Left renal pelvis (tissue), 4 donors: ENCODE measurements at regions not wholly inside any gene's neighbourhood (a gene's known extent, or its start where the extent isn't known, plus 50 kb on each side); places are given as distances from the start of the nearest gene placed in this dataset.

Experiments used
- DNase-seq, 4 donors: peaks; one replicate each; pipeline ENCODE4 v3.0.0-alpha.2; 2013; ENCODE audit warnings: low read depth in 4 of 4, low spot score in 3 of 4

- DNase-seq = no peak
These were observed 101.9 kb downstream of the RAB11FIP2 start for GRCh38 chr10:117944676-117945447.

DNA sequence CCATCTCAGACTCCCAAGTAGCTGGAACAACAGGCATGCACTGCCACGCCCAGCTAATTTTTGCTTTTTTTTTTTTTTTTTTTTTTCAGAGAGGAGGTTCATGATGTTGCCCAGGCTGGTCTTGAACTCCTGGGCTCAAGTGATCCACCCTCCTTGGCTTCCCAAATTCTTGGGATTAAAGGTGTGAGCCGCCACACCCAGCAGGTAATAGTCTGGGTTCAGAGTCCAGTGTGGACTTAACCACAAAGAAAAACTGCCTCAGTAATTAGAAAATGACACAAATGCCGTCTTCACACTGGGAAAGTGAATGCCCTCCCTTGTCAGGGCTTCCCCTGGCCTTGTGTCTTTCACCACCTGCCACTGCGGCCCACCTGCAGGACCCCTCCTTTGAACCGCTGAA lies 101.1 kb downstream of the RAB11FIP2 start:
- no peak for DNase-seq

DNA sequence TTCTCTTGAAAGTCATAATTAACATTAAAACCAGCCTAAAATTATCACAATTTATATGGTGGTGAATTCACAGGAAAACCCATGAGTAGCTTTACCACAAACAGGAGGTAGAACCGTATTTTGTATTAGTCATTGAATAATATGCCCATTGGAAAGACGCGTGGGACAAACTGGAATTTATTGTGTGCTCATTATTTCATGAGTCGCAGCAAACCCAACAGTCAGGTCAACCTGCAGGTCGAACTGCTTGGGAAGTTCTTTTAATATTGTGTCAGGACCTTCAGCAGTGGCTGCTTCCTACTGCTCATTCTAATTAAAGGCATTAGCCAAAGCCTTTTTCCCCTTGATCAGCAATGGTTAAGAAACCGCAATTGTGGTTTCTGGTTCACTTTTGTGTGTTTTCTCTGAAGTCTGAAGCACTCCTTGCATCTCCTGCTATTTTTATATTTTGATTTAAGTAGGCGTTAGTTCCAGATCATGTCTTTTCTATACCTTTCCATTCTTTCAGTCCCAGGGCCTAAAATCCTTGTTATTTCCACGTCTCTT lies 100.1 kb downstream of the RAB11FIP2 start:
- no peak for DNase-seq

GRCh38 chr10:117948493-117948892 lies 98.2 kb downstream of the RAB11FIP2 start:
- no peak for DNase-seq

GRCh38 chr10:117950408-117950807 lies 96.3 kb downstream of the RAB11FIP2 start:
- DNase-seq = no peak
